ENCODE measurements at regions not wholly inside any gene's neighbourhood (a gene's known extent, or its start where the extent isn't known, plus 50 kb on each side); places are given as distances from the start of the nearest gene placed in this dataset.

- DNase-seq = no peak
Measured at GRCh38 chr15:100735129-100736053, 133.0 kb downstream of the ASB7 start.

- DNase-seq = peak; percentile 26
Measured at GRCh38 chr15:100737214-100737613, 134.8 kb downstream of the ASB7 start.

- DNase-seq = no peak
Measured at GRCh38 chr15:100738614-100739013, 136.2 kb downstream of the ASB7 start.

- no peak for DNase-seq
Measured at GRCh38 chr15:100740138-100740537, 137.7 kb downstream of the ASB7 start.

GRCh38 chr15:100751585-100751984 lies 128.0 kb upstream of the ALDH1A3 start:
- no peak for DNase-seq

GRCh38 chr15:100753503-100753902 lies 126.1 kb upstream of the ALDH1A3 start:
- no peak for DNase-seq

GRCh38 chr15:100757661-100758060 lies 122.0 kb upstream of the ALDH1A3 start:
- no peak for DNase-seq

GRCh38 chr15:100758555-100758954 lies 121.1 kb upstream of the ALDH1A3 start:
- peak; percentile 32 for DNase-seq

GRCh38 chr15:100759106-100759505 lies 120.5 kb upstream of the ALDH1A3 start:
- peak; percentile 84 for DNase-seq

GRCh38 chr15:100759698-100760356 lies 119.8 kb upstream of the ALDH1A3 start:
- peak; percentile 40 for DNase-seq

GRCh38 chr15:100760357-100760903 lies 119.2 kb upstream of the ALDH1A3 start:
- no peak for DNase-seq

- DNase-seq = no peak
Measured at GRCh38 chr15:100761290-100761935, 118.2 kb upstream of the ALDH1A3 start.

- DNase-seq = no peak
Measured at GRCh38 chr15:100762289-100762688, 117.3 kb upstream of the ALDH1A3 start.

GRCh38 chr15:100762913-100763834 lies 116.5 kb upstream of the ALDH1A3 start:
- DNase-seq = peak; percentile 36

GRCh38 chr15:100763835-100764750 lies 115.5 kb upstream of the ALDH1A3 start:
- peak; percentile 22 for DNase-seq

GRCh38 chr15:100764778-100765466 lies 114.7 kb upstream of the ALDH1A3 start:
- DNase-seq = peak; percentile 90

- no peak for DNase-seq
Measured at GRCh38 chr15:100765467-100766241, 114.0 kb upstream of the ALDH1A3 start.

GRCh38 chr15:100766243-100767000 lies 113.2 kb upstream of the ALDH1A3 start:
- no peak for DNase-seq
